ENCODE measurements at regions not wholly inside any gene's neighbourhood (a gene's known extent, or its start where the extent isn't known, plus 50 kb on each side); places are given as distances from the start of the nearest gene placed in this dataset.

DNA sequence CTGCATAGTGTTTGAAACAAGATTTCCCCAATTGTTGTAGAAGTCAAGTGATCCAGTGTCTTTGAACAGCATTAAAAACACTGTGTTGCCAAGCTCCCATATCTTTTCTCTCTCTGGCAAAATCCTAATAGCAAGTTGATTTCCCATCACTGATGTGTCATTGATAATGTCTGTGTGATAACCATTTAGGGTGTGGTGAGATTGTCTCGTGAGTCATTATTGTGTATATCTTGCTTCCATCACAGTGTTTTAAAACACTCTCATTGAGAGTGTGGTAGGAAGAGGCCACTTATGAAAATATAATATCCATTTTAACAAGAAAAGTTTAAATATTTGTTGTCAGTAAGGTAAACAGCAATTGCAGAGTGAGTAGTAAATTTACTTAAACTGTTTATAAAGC, 74.7 kb downstream of the PRORP start:
- peak; percentile 63 to 64 for DNase-seq (ENCODE audit: low read depth in 2 of 2)
- Histone ChIP-seq H3K27me3 (ENCODE audit: control insufficient read depth, insufficient read depth, low read length) (no peaks in the 10 kb centered on the region), H3K79me2 (ENCODE audit: control insufficient read depth, insufficient read depth, low read length) (no peaks in the 10 kb centered on the region), H2AFZ (ENCODE audit: low read length) (no peak overlapping the region), H3K27ac (ENCODE audit: insufficient read depth, low read length) (peak overlapping the region; percentile 90), H3K4me3 (replicated peaks in 1 of 4; ENCODE audit: control extremely low read depth in 1 of 4, insufficient read depth in 1 of 4, low read depth in 3 of 4, low read length in 4 of 4) (no peak overlapping the region), H3K4me2 (ENCODE audit: extremely low read depth, insufficient read depth, low read length) (peak overlapping the region; percentile 37), H3K36me3 (ENCODE audit: control insufficient read depth, insufficient read depth, low read length) (no peaks in the 10 kb centered on the region), H3K9ac (ENCODE audit: insufficient read depth, low read length) (no peak overlapping the region), H3K9me3 (ENCODE audit: control insufficient read depth, insufficient read depth, low read depth, low read length) (no peaks in the 10 kb centered on the region), H4K20me1 (ENCODE audit: control insufficient read depth, extremely low read depth, insufficient read depth, low read length) (no peaks in the 10 kb centered on the region), H3K4me1 (ENCODE audit: control insufficient read depth, extremely low read depth, insufficient read depth, low read length) (peaks cover 6% of the 10 kb centered on the region)
- TF ChIP-seq, protein P1, sequence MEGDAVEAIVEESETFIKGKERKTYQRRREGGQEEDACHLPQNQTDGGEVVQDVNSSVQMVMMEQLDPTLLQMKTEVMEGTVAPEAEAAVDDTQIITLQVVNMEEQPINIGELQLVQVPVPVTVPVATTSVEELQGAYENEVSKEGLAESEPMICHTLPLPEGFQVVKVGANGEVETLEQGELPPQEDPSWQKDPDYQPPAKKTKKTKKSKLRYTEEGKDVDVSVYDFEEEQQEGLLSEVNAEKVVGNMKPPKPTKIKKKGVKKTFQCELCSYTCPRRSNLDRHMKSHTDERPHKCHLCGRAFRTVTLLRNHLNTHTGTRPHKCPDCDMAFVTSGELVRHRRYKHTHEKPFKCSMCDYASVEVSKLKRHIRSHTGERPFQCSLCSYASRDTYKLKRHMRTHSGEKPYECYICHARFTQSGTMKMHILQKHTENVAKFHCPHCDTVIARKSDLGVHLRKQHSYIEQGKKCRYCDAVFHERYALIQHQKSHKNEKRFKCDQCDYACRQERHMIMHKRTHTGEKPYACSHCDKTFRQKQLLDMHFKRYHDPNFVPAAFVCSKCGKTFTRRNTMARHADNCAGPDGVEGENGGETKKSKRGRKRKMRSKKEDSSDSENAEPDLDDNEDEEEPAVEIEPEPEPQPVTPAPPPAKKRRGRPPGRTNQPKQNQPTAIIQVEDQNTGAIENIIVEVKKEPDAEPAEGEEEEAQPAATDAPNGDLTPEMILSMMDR (conservative IDR thresholded peaks at IDR 0.05 in 1 of 2, IDR thresholded peaks at IDR 0.05 in 1 of 2; ENCODE audit: low read depth in 1 of 2, low read length in 2 of 2), result no peak
- TF ChIP-seq EZH2 (IDR thresholded peaks at IDR 0.05; ENCODE audit: low read length, missing control alignments), result no peak

DNA sequence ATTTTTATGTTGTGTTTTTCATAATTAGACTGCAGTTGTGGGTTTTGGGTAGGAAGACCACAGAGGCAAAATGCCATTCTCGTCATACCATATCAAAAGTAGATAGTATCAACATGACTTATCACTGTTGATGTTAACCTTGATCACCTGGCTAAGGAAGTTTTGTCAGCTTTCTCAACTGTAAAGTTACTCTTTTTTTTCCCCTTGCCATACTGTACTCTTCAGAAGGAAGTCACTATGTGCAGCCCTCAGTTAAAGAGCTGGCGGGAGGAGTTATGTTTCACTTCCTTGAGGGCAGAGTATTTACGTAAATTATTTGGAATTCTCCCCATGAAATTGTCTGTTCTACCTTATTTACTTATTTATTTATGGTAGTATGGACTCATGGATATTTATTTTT, 78.7 kb downstream of the PRORP start:
- TF ChIP-seq EZH2 (IDR thresholded peaks at IDR 0.05; ENCODE audit: low read length, missing control alignments), result no peak
- TF ChIP-seq, protein P1 (conservative IDR thresholded peaks at IDR 0.05 in 1 of 2, IDR thresholded peaks at IDR 0.05 in 1 of 2; ENCODE audit: low read depth in 1 of 2, low read length in 2 of 2), result no peak
- Histone ChIP-seq H2AFZ (ENCODE audit: low read length) (no peak overlapping the region), H3K9me3 (ENCODE audit: control insufficient read depth, insufficient read depth, low read depth, low read length) (no peaks in the 10 kb centered on the region), H3K4me1 (ENCODE audit: control insufficient read depth, extremely low read depth, insufficient read depth, low read length) (peaks cover 6% of the 10 kb centered on the region), H3K4me2 (ENCODE audit: extremely low read depth, insufficient read depth, low read length) (no peak overlapping the region), H3K9ac (ENCODE audit: insufficient read depth, low read length) (no peak overlapping the region), H3K4me3 (replicated peaks in 1 of 4; ENCODE audit: control extremely low read depth in 1 of 4, insufficient read depth in 1 of 4, low read depth in 3 of 4, low read length in 4 of 4) (no peak overlapping the region), H3K36me3 (ENCODE audit: control insufficient read depth, insufficient read depth, low read length) (no peaks in the 10 kb centered on the region), H3K79me2 (ENCODE audit: control insufficient read depth, insufficient read depth, low read length) (no peaks in the 10 kb centered on the region), H4K20me1 (ENCODE audit: control insufficient read depth, extremely low read depth, insufficient read depth, low read length) (no peaks in the 10 kb centered on the region), H3K27ac (ENCODE audit: insufficient read depth, low read length) (no peak overlapping the region), H3K27me3 (ENCODE audit: control insufficient read depth, insufficient read depth, low read length) (no peaks in the 10 kb centered on the region)
- no peak for DNase-seq (ENCODE audit: low read depth in 2 of 2)

DNA sequence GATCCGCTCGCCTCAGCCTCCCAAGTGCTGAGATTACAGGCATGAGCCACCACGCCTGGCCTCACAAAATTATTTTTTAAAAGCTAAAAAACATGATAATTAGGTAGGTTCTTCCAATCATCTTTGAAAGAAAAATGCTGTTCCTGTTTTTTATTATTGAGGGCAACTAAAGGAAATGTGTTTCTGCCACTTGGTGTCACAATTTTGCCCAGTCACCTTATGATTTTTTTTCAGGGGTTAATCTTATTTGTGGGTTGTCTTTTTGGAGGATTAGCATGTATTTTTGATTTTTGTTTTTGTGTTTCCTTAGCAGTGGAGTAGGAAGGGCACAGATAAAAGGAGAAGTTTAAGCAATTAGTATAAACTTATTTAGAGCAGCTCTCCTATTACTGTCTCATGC, 79.8 kb downstream of the PRORP start:
- no peak overlapping the region for H2AFZ ChIP-seq (ENCODE audit: low read length)
- no peaks in the 10 kb centered on the region for H3K36me3 ChIP-seq (ENCODE audit: control insufficient read depth, insufficient read depth, low read length)
- TF ChIP-seq, protein P1 (conservative IDR thresholded peaks at IDR 0.05 in 1 of 2, IDR thresholded peaks at IDR 0.05 in 1 of 2; ENCODE audit: low read depth in 1 of 2, low read length in 2 of 2), result no peak
- no peak for TF ChIP-seq EZH2 (IDR thresholded peaks at IDR 0.05; ENCODE audit: low read length, missing control alignments)
- H3K79me2 ChIP-seq (ENCODE audit: control insufficient read depth, insufficient read depth, low read length), result no peaks in the 10 kb centered on the region
- no peak overlapping the region for H3K4me2 ChIP-seq (ENCODE audit: extremely low read depth, insufficient read depth, low read length)
- no peaks in the 10 kb centered on the region for H3K9me3 ChIP-seq (ENCODE audit: control insufficient read depth, insufficient read depth, low read depth, low read length)
- H3K4me3 ChIP-seq (replicated peaks in 1 of 4; ENCODE audit: control extremely low read depth in 1 of 4, insufficient read depth in 1 of 4, low read depth in 3 of 4, low read length in 4 of 4), result no peak overlapping the region
- H4K20me1 ChIP-seq (ENCODE audit: control insufficient read depth, extremely low read depth, insufficient read depth, low read length), result no peaks in the 10 kb centered on the region
- no peak for DNase-seq (ENCODE audit: low read depth in 2 of 2)
- H3K27me3 ChIP-seq (ENCODE audit: control insufficient read depth, insufficient read depth, low read length), result no peaks in the 10 kb centered on the region
- H3K4me1 ChIP-seq (ENCODE audit: control insufficient read depth, extremely low read depth, insufficient read depth, low read length), result no peaks in the 10 kb centered on the region
- no peak overlapping the region for H3K9ac ChIP-seq (ENCODE audit: insufficient read depth, low read length)
- no peak overlapping the region for H3K27ac ChIP-seq (ENCODE audit: insufficient read depth, low read length)
